NCI-H2227 (cell line): ENCODE measurements at regions not wholly inside any gene's neighbourhood (a gene's known extent, or its start where the extent isn't known, plus 50 kb on each side); places are given as distances from the start of the nearest gene placed in this dataset.
A peak's percentile ranks its signal among the peaks of the same experiment; 100 is the strongest.

Source experiments
- DNase-seq: peaks from one replicate; lab custom pipeline; 2025; ENCODE audit not compliant: unreplicated experiment; lab: John Stamatoyannopoulos, UW

- DNase-seq: no peak
Observed at GRCh38 chr21:26743524-26743923, 101.7 kb downstream of the ADAMTS1 start.

DNA sequence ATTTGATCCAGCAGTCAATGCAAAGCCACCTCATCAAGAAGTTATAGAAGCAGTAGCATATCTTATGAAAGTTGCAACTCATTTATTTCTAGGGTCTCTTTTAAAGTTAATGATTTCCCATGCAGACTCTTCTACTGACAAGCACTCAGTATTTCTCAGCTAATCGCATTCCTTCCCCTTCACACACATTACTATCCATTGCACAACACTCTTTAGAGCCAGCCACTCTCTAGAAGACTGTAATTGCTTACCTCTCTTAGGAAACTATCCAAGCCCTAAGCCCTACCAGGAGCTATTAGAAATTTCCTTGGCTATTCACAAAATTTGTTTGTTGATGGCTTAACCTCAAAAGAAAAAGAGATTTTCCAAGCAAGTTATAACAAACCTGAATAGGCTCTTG, 106.0 kb downstream of the ADAMTS1 start:
- no peak for DNase-seq

DNA sequence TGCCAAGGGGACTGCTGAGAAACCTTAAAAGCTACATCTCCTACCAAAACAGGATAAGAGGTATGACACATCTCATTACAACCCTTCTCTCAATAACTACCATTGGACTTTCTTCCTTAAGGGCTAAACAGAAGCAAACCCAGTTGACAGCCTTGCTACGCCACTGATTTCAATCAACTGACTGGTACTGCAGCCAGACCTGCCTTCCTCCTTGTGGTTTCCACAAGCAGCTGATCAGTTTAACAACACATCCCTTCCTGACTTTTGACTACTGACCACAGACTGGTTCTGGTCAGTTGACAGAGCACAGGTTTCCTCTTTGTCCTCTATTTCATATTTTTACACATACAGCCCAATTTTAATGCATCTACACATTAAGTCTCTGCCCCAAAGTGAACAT, 108.8 kb downstream of the ADAMTS1 start:
- DNase-seq: no peak

GRCh38 chr21:26732432-26733221, 112.6 kb downstream of the ADAMTS1 start:
- no peak for DNase-seq

DNA sequence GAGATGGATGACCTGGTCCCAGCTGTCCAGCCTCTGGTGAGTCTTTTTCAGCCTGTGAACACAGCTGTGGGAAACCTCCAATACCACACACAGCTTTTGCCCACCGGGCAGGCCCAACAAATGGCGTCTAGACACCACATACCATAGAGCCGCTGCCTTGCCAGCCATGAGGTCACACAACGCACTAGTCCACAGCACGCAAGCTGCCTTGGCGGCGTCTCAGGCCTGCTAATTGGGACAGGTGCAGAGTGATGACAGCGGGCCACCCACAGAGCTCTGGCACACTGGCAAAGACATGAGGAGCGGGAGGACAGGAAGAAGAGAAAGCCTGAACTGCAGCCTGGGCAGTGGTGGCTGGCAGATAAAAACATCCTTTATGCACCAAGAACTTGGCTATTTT, 125.5 kb downstream of the ADAMTS1 start:
- DNase-seq: no peak

- peak; percentile 1 for DNase-seq
Observed at GRCh38 chr21:26717146-26717739, 128.0 kb downstream of the ADAMTS1 start.

DNA sequence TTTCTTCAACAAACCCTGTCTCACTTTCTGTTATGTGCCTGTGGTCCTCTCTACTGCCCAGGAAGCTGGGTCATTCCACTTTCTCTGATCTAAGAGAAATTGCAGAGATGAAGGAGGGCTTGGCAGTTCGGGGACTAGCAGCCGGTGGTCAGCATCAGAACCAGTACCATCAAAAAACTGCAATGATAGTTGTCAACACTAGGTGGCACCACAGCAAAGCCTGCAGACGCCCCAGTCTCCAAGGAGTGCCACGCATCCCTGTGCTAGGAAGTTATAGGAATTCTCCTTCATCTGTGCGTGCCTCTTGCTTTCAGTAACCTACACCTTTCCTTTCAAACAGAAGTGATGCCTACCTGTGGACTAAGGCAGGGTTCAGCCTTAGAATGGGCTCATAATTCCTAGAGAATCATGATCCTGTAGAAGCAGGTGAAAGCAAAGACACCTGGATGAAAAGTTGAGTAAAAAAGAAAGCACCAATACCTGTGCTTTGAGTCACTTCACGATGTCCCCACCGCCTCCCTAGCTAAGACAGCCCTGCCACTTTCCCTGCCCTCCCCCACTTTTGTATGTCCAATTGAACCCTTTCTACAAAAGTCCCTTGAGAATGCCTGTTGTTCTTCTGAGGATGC, 129.2 kb downstream of the ADAMTS1 start:
- DNase-seq: peak; percentile 4

- DNase-seq: no peak
Observed at GRCh38 chr21:26715116-26715515, 130.1 kb downstream of the ADAMTS1 start.

DNA sequence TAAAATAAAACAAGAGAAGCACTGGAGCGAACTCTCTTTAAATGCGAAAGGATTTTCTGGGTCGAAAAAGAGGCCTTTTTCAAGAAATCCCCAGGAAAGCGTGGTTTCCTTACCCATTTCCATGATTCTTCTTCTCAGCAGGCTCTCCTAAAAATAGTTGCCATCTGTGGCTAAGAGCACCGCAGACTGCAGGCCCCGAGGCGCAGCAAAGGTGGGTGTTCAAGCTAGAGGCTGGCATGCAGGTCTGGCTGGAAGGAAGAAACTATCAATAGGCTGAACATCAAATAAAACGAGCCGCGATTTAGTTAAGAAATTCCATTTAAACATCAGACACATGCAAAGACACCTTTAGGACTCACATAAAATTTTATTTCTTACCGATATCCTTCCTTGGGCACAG, 135.1 kb downstream of the ADAMTS1 start:
- DNase-seq: no peak

DNA sequence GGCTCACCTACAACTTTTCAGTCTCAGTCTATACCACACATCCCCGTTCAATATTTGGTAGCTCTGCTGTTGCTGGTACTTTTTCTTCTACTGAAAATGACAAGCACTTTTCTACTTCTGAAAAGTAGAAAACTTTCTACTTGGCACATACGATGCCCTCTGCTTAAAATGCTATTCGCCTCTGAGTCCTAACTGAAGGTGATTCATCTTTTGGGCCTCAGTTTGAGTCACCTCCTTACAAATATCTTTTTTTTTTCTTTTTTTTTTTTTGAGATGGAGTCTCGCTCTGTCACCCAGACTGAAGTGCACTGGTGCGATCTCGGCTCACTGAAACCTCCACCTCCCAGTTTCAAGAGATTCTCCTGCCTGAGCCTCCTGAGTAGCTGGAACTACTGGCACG, 136.0 kb upstream of the CYYR1 start:
- DNase-seq: no peak

DNA sequence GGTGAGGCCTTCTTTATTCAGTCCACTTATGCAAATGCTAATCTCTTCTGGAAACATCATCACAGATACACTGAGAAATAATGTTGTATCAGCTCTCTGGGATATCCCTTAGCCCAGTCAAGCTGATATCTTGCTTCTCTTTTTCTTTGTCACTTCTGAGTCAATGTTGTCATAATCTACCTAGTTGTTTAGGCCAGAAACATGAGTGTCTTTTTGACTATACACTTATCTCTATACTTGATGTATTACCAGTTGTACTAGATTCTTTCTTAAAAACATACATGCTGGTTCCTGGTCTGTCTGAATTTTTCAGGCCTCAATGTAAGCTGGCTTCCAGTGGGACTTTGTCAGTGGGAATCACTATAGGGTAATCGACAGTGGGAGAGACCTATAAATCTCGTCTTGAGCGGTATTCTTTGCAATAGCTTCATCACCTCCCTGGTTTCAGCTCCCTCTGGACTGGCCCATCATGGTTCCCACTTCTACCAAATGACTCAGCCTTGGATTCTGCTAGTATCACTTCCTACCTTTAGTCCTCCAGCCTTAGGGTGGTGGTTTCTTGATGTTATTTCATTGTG, 135.2 kb upstream of the CYYR1 start:
- DNase-seq: no peak

- DNase-seq: no peak
Observed at GRCh38 chr21:26707246-26707645, 134.2 kb upstream of the CYYR1 start.

GRCh38 chr21:26698416-26698815, 125.3 kb upstream of the CYYR1 start:
- no peak for DNase-seq

GRCh38 chr21:26691416-26691815, 118.3 kb upstream of the CYYR1 start:
- no peak for DNase-seq

GRCh38 chr21:26686705-26687104, 113.6 kb upstream of the CYYR1 start:
- DNase-seq: no peak

- DNase-seq: no peak
Observed at GRCh38 chr21:26686278-26686677, 113.2 kb upstream of the CYYR1 start.

DNA sequence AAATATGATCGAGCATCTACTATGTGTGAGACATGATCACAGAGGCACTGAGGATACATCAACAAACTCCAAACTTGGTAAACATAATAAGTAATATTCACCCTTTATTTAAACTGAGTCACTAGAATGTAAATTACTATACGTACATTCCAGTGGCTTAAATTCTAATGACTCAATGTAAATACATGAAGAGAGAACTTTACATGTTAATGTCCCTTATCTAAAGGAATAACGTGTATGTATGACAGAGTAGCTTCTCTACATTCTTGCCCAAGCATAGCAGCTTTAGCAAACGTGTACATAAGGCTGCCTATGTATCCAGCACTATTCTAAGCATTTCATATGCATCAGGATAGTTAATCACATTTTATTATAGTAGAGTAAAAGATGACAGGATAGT, 111.8 kb upstream of the CYYR1 start:
- no peak for DNase-seq

DNA sequence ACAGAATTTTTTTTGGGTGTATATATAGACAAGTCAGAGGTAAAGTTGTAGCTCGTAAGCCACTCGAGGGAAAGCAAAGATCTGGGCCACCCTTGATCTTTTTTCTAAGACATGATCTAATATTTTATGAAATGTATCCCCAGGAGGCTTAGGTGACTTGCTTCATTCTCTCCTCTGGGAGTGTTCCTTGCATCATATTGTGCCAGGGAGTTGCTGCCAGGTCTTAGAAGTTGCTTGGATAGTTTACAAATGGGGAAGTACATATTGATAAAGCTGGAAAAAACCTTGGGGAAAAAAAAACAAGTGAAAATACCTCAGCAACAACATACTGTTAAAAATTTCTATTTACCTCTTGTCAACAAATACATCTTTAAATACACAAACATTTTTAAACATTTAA, 110.9 kb upstream of the CYYR1 start:
- no peak for DNase-seq

- no peak for DNase-seq
Observed at GRCh38 chr21:26679284-26679683, 106.2 kb upstream of the CYYR1 start.

GRCh38 chr21:26674323-26674722, 101.2 kb upstream of the CYYR1 start:
- no peak for DNase-seq

- DNase-seq: no peak
Observed at GRCh38 chr21:26669215-26669764, 96.2 kb upstream of the CYYR1 start.

GRCh38 chr21:26659757-26660156, 86.7 kb upstream of the CYYR1 start:
- DNase-seq: no peak
